Coronary artery (tissue), 2 donors: ENCODE measurements at regions not wholly inside any gene's neighbourhood (a gene's known extent, or its start where the extent isn't known, plus 50 kb on each side); places are given as distances from the start of the nearest gene placed in this dataset.

ENCODE experiments used
- DNase-seq: peaks from one replicate; pipeline ENCODE4 v3.0.0-alpha.2; 2017; ENCODE audit warnings: low spot score
- H3K27ac ChIP-seq, 2 donors: fragments of 200-600 bp; sonication (generic); one replicate each; pipeline ENCODE4 v1.5.1; 2016 to 2019
- H3K4me3 ChIP-seq: fragments of 200-600 bp; sonication (generic); 2 replicates; pipeline ENCODE4 v1.5.1; 2016; ENCODE audit warnings: mild to moderate bottlenecking, moderate library complexity
- TF ChIP-seq, protein P1 (sequence below): fragments of 200-600 bp; sonication (generic); IDR thresholded peaks from one replicate; pipeline ENCODE4 v1.5.1; 2019; ENCODE audit warnings: antibody characterized with exemption

DNA sequence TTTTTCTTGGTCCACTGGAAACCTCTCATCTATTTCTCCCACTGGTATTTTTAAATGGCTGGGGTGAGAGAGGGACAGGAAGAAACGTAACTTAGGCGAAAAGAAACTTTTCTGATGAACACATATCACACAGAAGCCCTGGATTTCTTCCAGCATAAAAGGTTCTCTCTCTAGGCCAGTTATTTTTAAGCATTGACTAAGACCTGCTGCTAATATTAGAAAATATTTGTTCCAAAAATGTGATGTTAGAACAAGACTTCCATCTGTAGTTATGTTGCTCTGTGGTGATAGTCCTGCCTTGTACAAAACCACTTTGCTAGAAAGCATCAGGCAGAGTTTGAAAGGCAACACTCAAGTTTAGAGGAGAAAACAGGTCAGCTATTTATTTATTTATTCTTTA, 537.7 kb downstream of the MCTP2 start:
- Histone ChIP-seq H3K4me3 (no peak overlapping the region), H3K27ac (peak overlapping the region in 1 of 2 donors; percentile 1)
- no peak for DNase-seq
- TF ChIP-seq, protein P1, sequence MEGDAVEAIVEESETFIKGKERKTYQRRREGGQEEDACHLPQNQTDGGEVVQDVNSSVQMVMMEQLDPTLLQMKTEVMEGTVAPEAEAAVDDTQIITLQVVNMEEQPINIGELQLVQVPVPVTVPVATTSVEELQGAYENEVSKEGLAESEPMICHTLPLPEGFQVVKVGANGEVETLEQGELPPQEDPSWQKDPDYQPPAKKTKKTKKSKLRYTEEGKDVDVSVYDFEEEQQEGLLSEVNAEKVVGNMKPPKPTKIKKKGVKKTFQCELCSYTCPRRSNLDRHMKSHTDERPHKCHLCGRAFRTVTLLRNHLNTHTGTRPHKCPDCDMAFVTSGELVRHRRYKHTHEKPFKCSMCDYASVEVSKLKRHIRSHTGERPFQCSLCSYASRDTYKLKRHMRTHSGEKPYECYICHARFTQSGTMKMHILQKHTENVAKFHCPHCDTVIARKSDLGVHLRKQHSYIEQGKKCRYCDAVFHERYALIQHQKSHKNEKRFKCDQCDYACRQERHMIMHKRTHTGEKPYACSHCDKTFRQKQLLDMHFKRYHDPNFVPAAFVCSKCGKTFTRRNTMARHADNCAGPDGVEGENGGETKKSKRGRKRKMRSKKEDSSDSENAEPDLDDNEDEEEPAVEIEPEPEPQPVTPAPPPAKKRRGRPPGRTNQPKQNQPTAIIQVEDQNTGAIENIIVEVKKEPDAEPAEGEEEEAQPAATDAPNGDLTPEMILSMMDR: no peak

- H3K27ac ChIP-seq: no peak overlapping the region
- DNase-seq: no peak
- TF ChIP-seq, protein P1: no peak
- no peak overlapping the region for H3K4me3 ChIP-seq
Measured at GRCh38 chr15:94770199-94770598, 538.8 kb downstream of the MCTP2 start.

- DNase-seq: no peak
- TF ChIP-seq, protein P1: no peak
- Histone ChIP-seq H3K4me3 (no peak overlapping the region), H3K27ac (no peak overlapping the region)
Measured at GRCh38 chr15:94777037-94777436, 545.7 kb downstream of the MCTP2 start.

GRCh38 chr15:94778840-94779239, 547.5 kb downstream of the MCTP2 start:
- TF ChIP-seq, protein P1: no peak

GRCh38 chr15:94780166-94780565, 548.8 kb downstream of the MCTP2 start:
- TF ChIP-seq, protein P1: no peak
- DNase-seq: no peak
- H3K27ac ChIP-seq: no peak overlapping the region
- H3K4me3 ChIP-seq: no peak overlapping the region

More at GRCh38 chr15:94778840-94779239, 547.5 kb downstream of the MCTP2 start:
- DNase-seq: no peak
- Histone ChIP-seq H3K4me3 (no peak overlapping the region), H3K27ac (no peak overlapping the region)

- Histone ChIP-seq H3K27ac (no peak overlapping the region), H3K4me3 (no peak overlapping the region)
- no peak for DNase-seq
- TF ChIP-seq, protein P1: no peak
Measured at GRCh38 chr15:94785091-94785490, 553.7 kb downstream of the MCTP2 start.

DNA sequence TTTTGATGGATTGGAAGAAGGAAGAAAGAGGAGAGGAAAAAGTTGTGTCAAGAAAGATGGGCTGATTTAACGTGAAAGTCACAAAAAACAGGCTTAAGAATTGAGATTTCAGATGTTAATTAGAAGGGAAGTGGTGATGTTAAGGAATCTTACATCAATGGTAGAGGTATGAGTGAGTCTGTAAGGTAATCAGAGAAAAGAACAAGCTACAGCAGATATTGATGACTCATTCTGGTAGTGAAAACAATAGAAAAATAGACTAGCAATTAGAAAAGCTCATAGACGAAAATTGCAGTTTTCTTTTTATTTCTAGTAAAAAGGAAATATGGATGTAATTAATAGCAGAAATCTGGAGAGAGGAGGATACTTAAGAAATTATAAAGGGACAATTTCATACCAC, 559.6 kb downstream of the MCTP2 start:
- H3K4me3 ChIP-seq: no peak overlapping the region
- DNase-seq: no peak
- TF ChIP-seq, protein P1: no peak
- no peak overlapping the region for H3K27ac ChIP-seq
